Tibial nerve (tissue), 4 donors: ENCODE measurements at regions not wholly inside any gene's neighbourhood (a gene's known extent, or its start where the extent isn't known, plus 50 kb on each side); places are given as distances from the start of the nearest gene placed in this dataset.

Source experiments
- EP300 ChIP-seq, 2 donors: sonication (generic); formaldehyde crosslinking; IDR thresholded peaks; one replicate each; pipeline ENCODE4 v1.6.1; 2017; ENCODE audit warnings: antibody characterized with exemption in 2 of 2, mild to moderate bottlenecking in 1 of 2
- POLR2A ChIP-seq, 2 donors: fragments of 450-650 bp; IDR thresholded peaks; one replicate each; pipeline ENCODE4 v1.6.1; 2017; ENCODE audit warnings: antibody characterized with exemption in 2 of 2, mild to moderate bottlenecking in 2 of 2, moderate library complexity in 2 of 2
- TF ChIP-seq, protein P1 (sequence below), 5 experiments: fragments of 200-600 bp in 3 of 5; fragments of 450-650 bp in 2 of 5; sonication (generic) in 3 of 5; IDR thresholded peaks; one replicate each; pipeline ENCODE4 v1.5.1; 2016 to 2019; ENCODE audit warnings: antibody characterized with exemption in 5 of 5, mild to moderate bottlenecking in 3 of 5, moderate library complexity in 2 of 5

DNA sequence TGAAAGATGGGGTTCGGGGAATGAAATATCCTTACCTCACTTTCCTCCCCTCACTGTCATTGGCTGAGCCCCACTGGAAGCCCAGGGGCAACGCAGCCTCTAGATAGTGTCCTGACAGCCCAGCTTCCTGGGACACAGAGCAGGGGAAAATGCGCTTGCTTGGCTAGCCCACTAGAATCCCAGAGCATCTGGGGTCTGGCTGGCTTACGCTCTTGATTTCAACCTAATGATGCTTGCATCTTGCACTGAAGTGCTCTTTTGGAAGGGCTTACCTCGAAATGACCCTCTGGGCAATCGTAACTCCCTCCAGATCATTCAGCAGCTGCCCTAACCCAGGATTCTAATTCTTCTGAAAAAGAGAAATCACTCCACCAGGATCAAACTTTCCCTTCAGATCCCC is 147.6 kb downstream of the SOX9 start:
- TF ChIP-seq, protein P1, sequence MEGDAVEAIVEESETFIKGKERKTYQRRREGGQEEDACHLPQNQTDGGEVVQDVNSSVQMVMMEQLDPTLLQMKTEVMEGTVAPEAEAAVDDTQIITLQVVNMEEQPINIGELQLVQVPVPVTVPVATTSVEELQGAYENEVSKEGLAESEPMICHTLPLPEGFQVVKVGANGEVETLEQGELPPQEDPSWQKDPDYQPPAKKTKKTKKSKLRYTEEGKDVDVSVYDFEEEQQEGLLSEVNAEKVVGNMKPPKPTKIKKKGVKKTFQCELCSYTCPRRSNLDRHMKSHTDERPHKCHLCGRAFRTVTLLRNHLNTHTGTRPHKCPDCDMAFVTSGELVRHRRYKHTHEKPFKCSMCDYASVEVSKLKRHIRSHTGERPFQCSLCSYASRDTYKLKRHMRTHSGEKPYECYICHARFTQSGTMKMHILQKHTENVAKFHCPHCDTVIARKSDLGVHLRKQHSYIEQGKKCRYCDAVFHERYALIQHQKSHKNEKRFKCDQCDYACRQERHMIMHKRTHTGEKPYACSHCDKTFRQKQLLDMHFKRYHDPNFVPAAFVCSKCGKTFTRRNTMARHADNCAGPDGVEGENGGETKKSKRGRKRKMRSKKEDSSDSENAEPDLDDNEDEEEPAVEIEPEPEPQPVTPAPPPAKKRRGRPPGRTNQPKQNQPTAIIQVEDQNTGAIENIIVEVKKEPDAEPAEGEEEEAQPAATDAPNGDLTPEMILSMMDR (IDR thresholded peaks at IDR 0.05), result no peak
- no peak for TF ChIP-seq EP300 (IDR thresholded peaks at IDR 0.05)
- TF ChIP-seq POLR2A (IDR thresholded peaks at IDR 0.05), result no peak
